ENCODE measurements at regions not wholly inside any gene's neighbourhood (a gene's known extent, or its start where the extent isn't known, plus 50 kb on each side); places are given as distances from the start of the nearest gene placed in this dataset.

DNA sequence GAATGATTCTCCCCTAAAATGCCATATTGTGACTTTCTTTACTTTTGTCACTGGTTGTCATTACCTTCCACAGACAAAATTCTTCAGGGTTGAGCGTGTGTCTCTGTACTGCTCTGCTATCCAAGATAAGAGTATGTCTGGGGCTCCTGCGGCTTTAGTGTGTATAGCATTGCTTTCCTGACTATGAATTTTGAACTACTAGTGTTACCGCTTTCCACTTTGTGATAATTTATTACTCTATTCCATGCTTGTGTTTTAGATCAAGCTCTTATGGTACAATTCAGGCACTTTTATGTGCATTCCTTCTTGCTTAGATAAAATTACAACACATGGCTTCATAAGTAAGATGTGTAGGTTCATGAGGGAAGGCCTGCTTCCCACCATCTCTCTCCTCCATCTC is 51.5 kb upstream of the MEF2C start:
- no peak for TF ChIP-seq CTCF (IDR thresholded peaks at IDR 0.05)
- TF ChIP-seq POLR2A (IDR thresholded peaks at IDR 0.05) = no peak
